HEK293 (cell line): ENCODE measurements at regions not wholly inside any gene's neighbourhood (a gene's known extent, or its start where the extent isn't known, plus 50 kb on each side); places are given as distances from the start of the nearest gene placed in this dataset.
A peak's percentile ranks its signal among the peaks of the same experiment; 100 is the strongest.

ENCODE experiments used
- CTCF ChIA-PET: fragments of 350-600 bp; formaldehyde crosslinking; extraction: SDS; loops from one replicate; lab custom pipeline; 2021; ENCODE audit warnings: antibody characterized with exemption; lab: Yijun Ruan, JAX
- POLR2A ChIA-PET: fragments of 300-600 bp; formaldehyde crosslinking; extraction: SDS; loops from one replicate; lab custom pipeline; 2020; ENCODE audit warnings: antibody characterized with exemption, inconsistent platforms; lab: Yijun Ruan, JAX
- H3K27ac ChIP-seq: fragments of 200-500 bp; sonication (Bioruptor generic); 2 replicates; pipeline ENCODE4 v1.5.1; 2014; ENCODE audit warnings: low read depth, low read length, control low read depth, inconsistent platforms; ENCODE audit errors: extremely low read depth
- H3K36me3 ChIP-seq, 2 experiments: fragments of 200-500 bp in 1 of 2; sonication (Bioruptor generic) in 1 of 2; 1 replicate in 1 of 2; 2 replicates in 1 of 2; pipeline ENCODE4 v1.5.1; 2014 to 2017; ENCODE audit warnings: inconsistent platforms in 2 of 2, low read length in 2 of 2; ENCODE audit not compliant: control insufficient read depth in 2 of 2, insufficient read depth in 1 of 2
- H3K4me1 ChIP-seq: fragments of 200-500 bp; sonication (Bioruptor generic); 2 replicates; pipeline ENCODE4 v1.5.1; 2014; ENCODE audit warnings: mild to moderate bottlenecking, low read length, inconsistent platforms; ENCODE audit not compliant: control insufficient read depth, insufficient read depth
- H3K4me3 ChIP-seq: 2 replicates; pipeline ENCODE4 v1.5.1; 2011; ENCODE audit warnings: low read depth, mild to moderate bottlenecking, control low read depth, low read length, moderate library complexity
- H3K9me3 ChIP-seq: fragments of 200-500 bp; sonication (Bioruptor generic); 2 replicates; pipeline ENCODE4 v1.5.1; 2014; ENCODE audit warnings: low read depth, low read length, inconsistent platforms; ENCODE audit not compliant: control insufficient read depth, insufficient read depth
- HOXA7 ChIP-seq: sonication (generic); formaldehyde crosslinking; IDR thresholded peaks from 2 replicates; pipeline ENCODE4 v1.8.1; 2022; ENCODE audit warnings: missing genetic modification reagents, borderline replicate concordance
- KLF9 ChIP-seq: fragments of 450-650 bp; formaldehyde crosslinking; IDR thresholded peaks from 2 replicates; pipeline ENCODE4 v1.5.1; 2016; ENCODE audit warnings: missing biosample characterization, missing genetic modification characterization, low read depth
- MZF1 ChIP-seq: fragments of 450-650 bp; formaldehyde crosslinking; IDR thresholded peaks from 2 replicates; pipeline ENCODE4 v1.5.1; 2017; ENCODE audit warnings: missing biosample characterization, missing genetic modification characterization, borderline replicate concordance
- TRIM28 ChIP-seq: IDR thresholded peaks from 2 replicates; pipeline ENCODE4 v1.6.1; 2011; ENCODE audit warnings: low read length, control low read depth, borderline replicate concordance
- ZFP41 ChIP-seq: fragments of 450-650 bp; formaldehyde crosslinking; IDR thresholded peaks from 2 replicates; pipeline ENCODE4 v1.5.1; 2016; ENCODE audit warnings: missing biosample characterization, missing genetic modification characterization, borderline replicate concordance
- ZIC2 ChIP-seq: fragments of 450-650 bp; formaldehyde crosslinking; IDR thresholded peaks from 2 replicates; pipeline ENCODE4 v1.5.1; 2016; ENCODE audit warnings: missing biosample characterization, missing genetic modification characterization
- ZNF133 ChIP-seq: fragments of 450-650 bp; formaldehyde crosslinking; IDR thresholded peaks from 2 replicates; pipeline ENCODE4 v1.5.1; 2016; ENCODE audit warnings: missing biosample characterization, missing genetic modification characterization
- ZNF138 ChIP-seq: fragments of 450-650 bp; formaldehyde crosslinking; IDR thresholded peaks from 2 replicates; pipeline ENCODE4 v1.5.1; 2016; ENCODE audit warnings: missing biosample characterization, missing genetic modification characterization, borderline replicate concordance
- ZNF202 ChIP-seq: fragments of 450-650 bp; formaldehyde crosslinking; IDR thresholded peaks from 2 replicates; pipeline ENCODE4 v1.5.1; 2016; ENCODE audit warnings: missing biosample characterization, missing genetic modification characterization, borderline replicate concordance
- ZNF660 ChIP-seq: fragments of 450-650 bp; IDR thresholded peaks from 2 replicates; pipeline ENCODE4 v1.5.1; 2018; ENCODE audit warnings: missing biosample characterization, mild to moderate bottlenecking, missing genetic modification characterization
- TF ChIP-seq, protein P1 (sequence below): fragments of 450-650 bp; formaldehyde crosslinking; IDR thresholded peaks from 2 replicates; pipeline ENCODE4 v1.5.1; 2016; ENCODE audit warnings: missing biosample characterization, missing genetic modification characterization
- TF ChIP-seq, protein P2 (sequence below): fragments of 450-650 bp; formaldehyde crosslinking; IDR thresholded peaks from 2 replicates; pipeline ENCODE4 v1.5.1; 2016; ENCODE audit warnings: missing biosample characterization, missing genetic modification characterization
- TF ChIP-seq, protein P3 (sequence below): fragments of 450-650 bp; IDR thresholded peaks from 2 replicates; pipeline ENCODE4 v1.5.1; 2018; ENCODE audit warnings: missing biosample characterization, mild to moderate bottlenecking, missing genetic modification characterization
- TF ChIP-seq, protein P4 (sequence below): fragments of 450-650 bp; formaldehyde crosslinking; IDR thresholded peaks from 2 replicates; pipeline ENCODE4 v1.5.1; 2016; ENCODE audit warnings: missing biosample characterization, missing genetic modification characterization, low read depth
- TF ChIP-seq, protein P5 (sequence below): fragments of 450-650 bp; formaldehyde crosslinking; conservative IDR thresholded peaks from 2 replicates; pipeline ENCODE4 v1.5.1; 2016; ENCODE audit warnings: low read depth, missing biosample characterization, missing genetic modification characterization

DNA sequence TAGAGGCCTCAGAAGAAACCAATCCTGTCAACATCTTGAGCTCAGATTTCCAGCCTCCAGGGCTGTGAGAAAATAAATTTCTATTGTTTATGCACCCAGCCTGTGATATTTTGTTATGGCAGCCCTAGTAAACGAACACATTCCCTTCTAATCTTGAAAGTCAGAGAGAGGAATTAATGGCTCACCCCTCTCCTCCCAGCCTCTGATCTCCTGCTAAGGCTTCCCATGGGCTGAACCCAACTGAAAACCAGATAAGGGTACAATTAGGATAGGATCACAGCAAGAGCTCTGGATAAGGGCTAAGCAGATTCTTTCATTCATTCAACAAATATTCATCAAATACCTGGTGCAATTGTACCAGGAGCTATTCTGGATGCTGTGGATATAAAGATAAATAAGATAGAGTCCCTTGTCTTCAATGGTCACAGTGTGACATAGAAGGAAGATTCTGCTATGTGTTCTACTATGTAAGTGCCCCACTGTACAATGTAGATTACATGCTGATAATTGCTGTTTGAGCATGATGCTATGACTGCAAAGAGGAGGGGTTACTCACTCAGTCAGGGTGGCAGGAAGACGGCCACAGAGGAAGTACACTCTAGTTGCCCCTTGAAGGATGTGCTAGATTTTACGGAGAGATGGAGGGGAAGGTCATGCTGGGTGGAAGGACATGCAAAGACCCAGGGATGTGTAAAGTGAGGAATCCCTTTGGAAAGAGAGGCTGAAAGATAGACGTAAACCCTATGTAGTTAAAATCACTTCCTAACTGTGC is 203.3 kb upstream of the JUN start (continued):
- TF ChIP-seq, protein P1, sequence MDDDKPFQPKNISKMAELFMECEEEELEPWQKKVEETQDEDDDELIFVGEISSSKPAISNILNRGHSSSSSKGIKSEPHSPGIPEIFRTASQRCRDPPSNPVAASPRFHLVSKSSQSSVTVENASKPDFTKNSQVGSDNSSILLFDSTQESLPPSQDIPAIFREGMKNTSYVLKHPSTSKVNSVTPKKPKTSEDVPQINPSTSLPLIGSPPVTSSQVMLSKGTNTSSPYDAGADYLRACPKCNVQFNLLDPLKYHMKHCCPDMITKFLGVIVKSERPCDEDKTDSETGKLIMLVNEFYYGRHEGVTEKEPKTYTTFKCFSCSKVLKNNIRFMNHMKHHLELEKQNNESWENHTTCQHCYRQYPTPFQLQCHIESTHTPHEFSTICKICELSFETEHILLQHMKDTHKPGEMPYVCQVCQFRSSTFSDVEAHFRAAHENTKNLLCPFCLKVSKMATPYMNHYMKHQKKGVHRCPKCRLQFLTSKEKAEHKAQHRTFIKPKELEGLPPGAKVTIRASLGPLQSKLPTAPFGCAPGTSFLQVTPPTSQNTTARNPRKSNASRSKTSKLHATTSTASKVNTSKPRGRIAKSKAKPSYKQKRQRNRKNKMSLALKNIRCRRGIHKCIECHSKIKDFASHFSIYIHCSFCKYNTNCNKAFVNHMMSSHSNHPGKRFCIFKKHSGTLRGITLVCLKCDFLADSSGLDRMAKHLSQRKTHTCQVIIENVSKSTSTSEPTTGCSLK: no peak
- TF ChIP-seq, protein P2, sequence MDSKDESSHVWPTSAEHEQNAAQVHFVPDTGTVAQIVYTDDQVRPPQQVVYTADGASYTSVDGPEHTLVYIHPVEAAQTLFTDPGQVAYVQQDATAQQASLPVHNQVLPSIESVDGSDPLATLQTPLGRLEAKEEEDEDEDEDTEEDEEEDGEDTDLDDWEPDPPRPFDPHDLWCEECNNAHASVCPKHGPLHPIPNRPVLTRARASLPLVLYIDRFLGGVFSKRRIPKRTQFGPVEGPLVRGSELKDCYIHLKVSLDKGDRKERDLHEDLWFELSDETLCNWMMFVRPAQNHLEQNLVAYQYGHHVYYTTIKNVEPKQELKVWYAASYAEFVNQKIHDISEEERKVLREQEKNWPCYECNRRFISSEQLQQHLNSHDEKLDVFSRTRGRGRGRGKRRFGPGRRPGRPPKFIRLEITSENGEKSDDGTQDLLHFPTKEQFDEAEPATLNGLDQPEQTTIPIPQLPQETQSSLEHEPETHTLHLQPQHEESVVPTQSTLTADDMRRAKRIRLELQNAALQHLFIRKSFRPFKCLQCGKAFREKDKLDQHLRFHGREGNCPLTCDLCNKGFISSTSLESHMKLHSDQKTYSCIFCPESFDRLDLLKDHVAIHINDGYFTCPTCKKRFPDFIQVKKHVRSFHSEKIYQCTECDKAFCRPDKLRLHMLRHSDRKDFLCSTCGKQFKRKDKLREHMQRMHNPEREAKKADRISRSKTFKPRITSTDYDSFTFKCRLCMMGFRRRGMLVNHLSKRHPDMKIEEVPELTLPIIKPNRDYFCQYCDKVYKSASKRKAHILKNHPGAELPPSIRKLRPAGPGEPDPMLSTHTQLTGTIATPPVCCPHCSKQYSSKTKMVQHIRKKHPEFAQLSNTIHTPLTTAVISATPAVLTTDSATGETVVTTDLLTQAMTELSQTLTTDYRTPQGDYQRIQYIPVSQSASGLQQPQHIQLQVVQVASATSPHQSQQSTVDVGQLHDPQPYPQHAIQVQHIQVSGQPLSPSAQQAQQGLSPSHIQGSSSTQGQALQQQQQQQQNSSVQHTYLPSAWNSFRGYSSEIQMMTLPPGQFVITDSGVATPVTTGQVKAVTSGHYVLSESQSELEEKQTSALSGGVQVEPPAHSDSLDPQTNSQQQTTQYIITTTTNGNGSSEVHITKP (tag by site-specific recombination): peak; percentile 56
- TF ChIP-seq, protein P3, sequence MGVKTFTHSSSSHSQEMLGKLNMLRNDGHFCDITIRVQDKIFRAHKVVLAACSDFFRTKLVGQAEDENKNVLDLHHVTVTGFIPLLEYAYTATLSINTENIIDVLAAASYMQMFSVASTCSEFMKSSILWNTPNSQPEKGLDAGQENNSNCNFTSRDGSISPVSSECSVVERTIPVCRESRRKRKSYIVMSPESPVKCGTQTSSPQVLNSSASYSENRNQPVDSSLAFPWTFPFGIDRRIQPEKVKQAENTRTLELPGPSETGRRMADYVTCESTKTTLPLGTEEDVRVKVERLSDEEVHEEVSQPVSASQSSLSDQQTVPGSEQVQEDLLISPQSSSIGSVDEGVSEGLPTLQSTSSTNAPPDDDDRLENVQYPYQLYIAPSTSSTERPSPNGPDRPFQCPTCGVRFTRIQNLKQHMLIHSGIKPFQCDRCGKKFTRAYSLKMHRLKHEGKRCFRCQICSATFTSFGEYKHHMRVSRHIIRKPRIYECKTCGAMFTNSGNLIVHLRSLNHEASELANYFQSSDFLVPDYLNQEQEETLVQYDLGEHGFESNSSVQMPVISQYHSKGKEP (tag by site-specific recombination): no peak
- TF ChIP-seq ZIC2 (peak; percentile 87), ZNF133 (tag by site-specific recombination) (no peak), TRIM28 (peak; percentile 30; the same call in 1 of the 2 replicates)
- TF ChIP-seq, protein P4, sequence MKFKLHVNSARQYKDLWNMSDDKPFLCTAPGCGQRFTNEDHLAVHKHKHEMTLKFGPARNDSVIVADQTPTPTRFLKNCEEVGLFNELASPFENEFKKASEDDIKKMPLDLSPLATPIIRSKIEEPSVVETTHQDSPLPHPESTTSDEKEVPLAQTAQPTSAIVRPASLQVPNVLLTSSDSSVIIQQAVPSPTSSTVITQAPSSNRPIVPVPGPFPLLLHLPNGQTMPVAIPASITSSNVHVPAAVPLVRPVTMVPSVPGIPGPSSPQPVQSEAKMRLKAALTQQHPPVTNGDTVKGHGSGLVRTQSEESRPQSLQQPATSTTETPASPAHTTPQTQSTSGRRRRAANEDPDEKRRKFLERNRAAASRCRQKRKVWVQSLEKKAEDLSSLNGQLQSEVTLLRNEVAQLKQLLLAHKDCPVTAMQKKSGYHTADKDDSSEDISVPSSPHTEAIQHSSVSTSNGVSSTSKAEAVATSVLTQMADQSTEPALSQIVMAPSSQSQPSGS (tag by site-specific recombination): no peak
- TF ChIP-seq, protein P5, sequence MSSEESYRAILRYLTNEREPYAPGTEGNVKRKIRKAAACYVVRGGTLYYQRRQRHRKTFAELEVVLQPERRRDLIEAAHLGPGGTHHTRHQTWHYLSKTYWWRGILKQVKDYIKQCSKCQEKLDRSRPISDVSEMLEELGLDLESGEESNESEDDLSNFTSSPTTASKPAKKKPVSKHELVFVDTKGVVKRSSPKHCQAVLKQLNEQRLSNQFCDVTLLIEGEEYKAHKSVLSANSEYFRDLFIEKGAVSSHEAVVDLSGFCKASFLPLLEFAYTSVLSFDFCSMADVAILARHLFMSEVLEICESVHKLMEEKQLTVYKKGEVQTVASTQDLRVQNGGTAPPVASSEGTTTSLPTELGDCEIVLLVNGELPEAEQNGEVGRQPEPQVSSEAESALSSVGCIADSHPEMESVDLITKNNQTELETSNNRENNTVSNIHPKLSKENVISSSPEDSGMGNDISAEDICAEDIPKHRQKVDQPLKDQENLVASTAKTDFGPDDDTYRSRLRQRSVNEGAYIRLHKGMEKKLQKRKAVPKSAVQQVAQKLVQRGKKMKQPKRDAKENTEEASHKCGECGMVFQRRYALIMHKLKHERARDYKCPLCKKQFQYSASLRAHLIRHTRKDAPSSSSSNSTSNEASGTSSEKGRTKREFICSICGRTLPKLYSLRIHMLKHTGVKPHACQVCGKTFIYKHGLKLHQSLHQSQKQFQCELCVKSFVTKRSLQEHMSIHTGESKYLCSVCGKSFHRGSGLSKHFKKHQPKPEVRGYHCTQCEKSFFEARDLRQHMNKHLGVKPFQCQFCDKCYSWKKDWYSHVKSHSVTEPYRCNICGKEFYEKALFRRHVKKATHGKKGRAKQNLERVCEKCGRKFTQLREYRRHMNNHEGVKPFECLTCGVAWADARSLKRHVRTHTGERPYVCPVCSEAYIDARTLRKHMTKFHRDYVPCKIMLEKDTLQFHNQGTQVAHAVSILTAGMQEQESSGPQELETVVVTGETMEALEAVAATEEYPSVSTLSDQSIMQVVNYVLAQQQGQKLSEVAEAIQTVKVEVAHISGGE (tag by site-specific recombination): no peak

DNA sequence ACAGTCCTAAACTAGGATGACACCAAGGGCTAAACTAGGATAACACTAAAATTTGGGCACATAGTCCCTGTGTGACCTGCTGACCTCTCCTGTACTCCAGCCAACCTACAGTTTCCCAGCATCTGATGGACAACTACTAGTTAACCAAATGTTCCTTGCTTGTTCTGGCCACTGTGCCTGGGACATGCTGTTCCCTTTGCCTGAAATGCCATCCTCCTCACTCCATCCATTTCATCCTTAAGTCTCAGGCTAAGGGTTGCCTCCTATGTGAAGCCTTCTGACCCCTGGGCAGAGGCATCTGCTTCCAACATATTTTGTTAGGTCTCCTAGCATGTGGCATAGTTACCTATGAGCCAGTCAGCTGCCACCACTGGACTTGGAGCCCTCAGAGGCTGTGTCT is 204.9 kb upstream of the JUN start:
- Histone ChIP-seq H3K36me3 (no peaks in the 10 kb centered on the region), H3K9me3 (no peaks in the 10 kb centered on the region), H3K4me1 (no peaks in the 10 kb centered on the region), H3K27ac (no peak overlapping the region), H3K4me3 (no peak overlapping the region)
- CTCF ChIA-PET: interaction anchor here (0.6 kb wide), 1 partner anchor 186 kb away, joined by 4 read pairs; no protein-coding TSS in a partner anchor
- POLR2A ChIA-PET: no interaction called here
- TF ChIP-seq ZNF202 (tag by site-specific recombination) (no peak), KLF9 (tag by site-specific recombination) (no peak), MZF1 (tag by site-specific recombination) (no peak), ZNF660 (tag by site-specific recombination) (no peak), ZNF138 (tag by site-specific recombination) (no peak), ZFP41 (no peak), HOXA7 (CRISPR knock-in tag) (no peak)
